Mucosa of rectum (tissue), 2 donors: ENCODE measurements at regions not wholly inside any gene's neighbourhood (a gene's known extent, or its start where the extent isn't known, plus 50 kb on each side); places are given as distances from the start of the nearest gene placed in this dataset.

Experiments
- H3K27ac ChIP-seq, 2 donors: one replicate each; pipeline ENCODE4 v1.7.0; 2013; ENCODE audit warnings: inconsistent platforms in 2 of 2, low read depth in 2 of 2, low read length in 2 of 2
- H3K27me3 ChIP-seq, 2 donors: one replicate each; pipeline ENCODE4 v1.7.0; 2013; ENCODE audit warnings: low read length in 2 of 2; ENCODE audit not compliant: control insufficient read depth in 2 of 2, insufficient read depth in 2 of 2
- H3K36me3 ChIP-seq, 2 donors: one replicate each; pipeline ENCODE4 v1.7.0; 2013; ENCODE audit warnings: low read length in 2 of 2; ENCODE audit not compliant: control insufficient read depth in 2 of 2, insufficient read depth in 2 of 2
- H3K4me1 ChIP-seq, 2 donors: one replicate each; pipeline ENCODE4 v1.7.0; 2013; ENCODE audit warnings: low read length in 2 of 2, mild to moderate bottlenecking in 1 of 2; ENCODE audit not compliant: control insufficient read depth in 2 of 2, insufficient read depth in 2 of 2
- H3K4me3 ChIP-seq, 2 donors: one replicate each; pipeline ENCODE4 v1.7.0; 2013; ENCODE audit warnings: low read length in 2 of 2
- H3K9ac ChIP-seq, 2 donors: one replicate each; pipeline ENCODE4 v1.7.0; 2013; ENCODE audit warnings: low read length in 2 of 2, low read depth in 1 of 2, mild to moderate bottlenecking in 1 of 2
- H3K9me3 ChIP-seq, 2 donors: one replicate each; pipeline ENCODE4 v1.7.0; 2013; ENCODE audit warnings: low read length in 2 of 2; ENCODE audit not compliant: control insufficient read depth in 2 of 2
- donor health status: healthy.
- donor health status: Normal muscosa, but diverticular disease.

GRCh38 chr2:152920846-152921245 lies 202.4 kb downstream of the ARL6IP6 start:
- no peak overlapping the region for H3K4me3 ChIP-seq
- no peaks in the 10 kb centered on the region for H3K36me3 ChIP-seq
- no peaks in the 10 kb centered on the region for H3K4me1 ChIP-seq
- H3K9ac ChIP-seq, result no peak overlapping the region
- H3K27me3 ChIP-seq, result no peaks in the 10 kb centered on the region
- H3K27ac ChIP-seq, result no peak overlapping the region
- no peaks in the 10 kb centered on the region for H3K9me3 ChIP-seq

- H3K27me3 ChIP-seq, result no peaks in the 10 kb centered on the region
- H3K36me3 ChIP-seq, result no peaks in the 10 kb centered on the region
These were observed 192.6 kb downstream of the ARL6IP6 start for GRCh38 chr2:152910970-152911369.

GRCh38 chr2:152907046-152907445 lies 188.6 kb downstream of the ARL6IP6 start:
- no peaks in the 10 kb centered on the region for H3K27me3 ChIP-seq

More at GRCh38 chr2:152910970-152911369, 192.6 kb downstream of the ARL6IP6 start:
- Histone ChIP-seq H3K9me3 (no peaks in the 10 kb centered on the region), H3K9ac (no peak overlapping the region), H3K27ac (no peak overlapping the region), H3K4me1 (no peaks in the 10 kb centered on the region), H3K4me3 (no peak overlapping the region)

GRCh38 chr2:152894051-152894450 lies 175.6 kb downstream of the ARL6IP6 start:
- Histone ChIP-seq H3K27ac (no peak overlapping the region), H3K9me3 (no peaks in the 10 kb centered on the region), H3K36me3 (no peaks in the 10 kb centered on the region), H3K27me3 (no peaks in the 10 kb centered on the region), H3K4me1 (no peaks in the 10 kb centered on the region), H3K9ac (no peak overlapping the region), H3K4me3 (no peak overlapping the region)

More at GRCh38 chr2:152907046-152907445, 188.6 kb downstream of the ARL6IP6 start:
- Histone ChIP-seq H3K4me1 (no peaks in the 10 kb centered on the region), H3K9me3 (no peaks in the 10 kb centered on the region), H3K4me3 (no peak overlapping the region), H3K27ac (no peak overlapping the region), H3K36me3 (no peaks in the 10 kb centered on the region), H3K9ac (no peak overlapping the region)

GRCh38 chr2:152890736-152891135 lies 172.3 kb downstream of the ARL6IP6 start:
- H3K36me3 ChIP-seq, result no peaks in the 10 kb centered on the region
- H3K9me3 ChIP-seq, result no peaks in the 10 kb centered on the region
- no peaks in the 10 kb centered on the region for H3K4me1 ChIP-seq
- H3K4me3 ChIP-seq, result no peak overlapping the region
- no peak overlapping the region for H3K9ac ChIP-seq
- no peaks in the 10 kb centered on the region for H3K27me3 ChIP-seq
- H3K27ac ChIP-seq, result no peak overlapping the region

- Histone ChIP-seq H3K36me3 (no peaks in the 10 kb centered on the region), H3K27me3 (no peaks in the 10 kb centered on the region), H3K9ac (no peak overlapping the region), H3K4me3 (no peak overlapping the region), H3K9me3 (no peaks in the 10 kb centered on the region), H3K4me1 (no peaks in the 10 kb centered on the region), H3K27ac (no peak overlapping the region)
These were observed 165.6 kb downstream of the ARL6IP6 start for GRCh38 chr2:152883951-152884487.

- no peak overlapping the region for H3K27ac ChIP-seq
- H3K36me3 ChIP-seq, result no peaks in the 10 kb centered on the region
- H3K4me3 ChIP-seq, result no peak overlapping the region
- H3K9me3 ChIP-seq, result no peaks in the 10 kb centered on the region
- H3K27me3 ChIP-seq, result no peaks in the 10 kb centered on the region
- no peak overlapping the region for H3K9ac ChIP-seq
- no peaks in the 10 kb centered on the region for H3K4me1 ChIP-seq
These were observed 163.1 kb downstream of the ARL6IP6 start for GRCh38 chr2:152881527-152881926.

GRCh38 chr2:152879275-152879674 lies 160.9 kb downstream of the ARL6IP6 start:
- Histone ChIP-seq H3K36me3 (no peaks in the 10 kb centered on the region), H3K27ac (no peak overlapping the region), H3K27me3 (no peaks in the 10 kb centered on the region), H3K4me1 (no peaks in the 10 kb centered on the region), H3K4me3 (no peak overlapping the region), H3K9me3 (no peaks in the 10 kb centered on the region), H3K9ac (no peak overlapping the region)

GRCh38 chr2:152875701-152876695 lies 157.6 kb downstream of the ARL6IP6 start:
- Histone ChIP-seq H3K27ac (no peak overlapping the region), H3K9ac (no peak overlapping the region), H3K4me1 (no peaks in the 10 kb centered on the region)

GRCh38 chr2:152874955-152875354 lies 156.5 kb downstream of the ARL6IP6 start:
- Histone ChIP-seq H3K4me1 (no peaks in the 10 kb centered on the region), H3K9me3 (no peaks in the 10 kb centered on the region), H3K36me3 (no peaks in the 10 kb centered on the region), H3K27ac (no peak overlapping the region), H3K27me3 (no peaks in the 10 kb centered on the region), H3K4me3 (no peak overlapping the region), H3K9ac (no peak overlapping the region)

More at GRCh38 chr2:152875701-152876695, 157.6 kb downstream of the ARL6IP6 start:
- Histone ChIP-seq H3K36me3 (no peaks in the 10 kb centered on the region), H3K27me3 (no peaks in the 10 kb centered on the region), H3K4me3 (no peak overlapping the region), H3K9me3 (no peaks in the 10 kb centered on the region)
